VCaP (cell line): ENCODE measurements at regions not wholly inside any gene's neighbourhood (a gene's known extent, or its start where the extent isn't known, plus 50 kb on each side); places are given as distances from the start of the nearest gene placed in this dataset.

Experiments used
- H3K27ac ChIP-seq: fragments of 450-650 bp; 2 replicates; pipeline ENCODE4 v1.5.1; 2017
- TF ChIP-seq, protein P1 (sequence below): fragments of 450-650 bp; conservative IDR thresholded peaks from 2 replicates; pipeline ENCODE4 v1.5.1; 2017; ENCODE audit warnings: mild to moderate bottlenecking, moderate library complexity

DNA sequence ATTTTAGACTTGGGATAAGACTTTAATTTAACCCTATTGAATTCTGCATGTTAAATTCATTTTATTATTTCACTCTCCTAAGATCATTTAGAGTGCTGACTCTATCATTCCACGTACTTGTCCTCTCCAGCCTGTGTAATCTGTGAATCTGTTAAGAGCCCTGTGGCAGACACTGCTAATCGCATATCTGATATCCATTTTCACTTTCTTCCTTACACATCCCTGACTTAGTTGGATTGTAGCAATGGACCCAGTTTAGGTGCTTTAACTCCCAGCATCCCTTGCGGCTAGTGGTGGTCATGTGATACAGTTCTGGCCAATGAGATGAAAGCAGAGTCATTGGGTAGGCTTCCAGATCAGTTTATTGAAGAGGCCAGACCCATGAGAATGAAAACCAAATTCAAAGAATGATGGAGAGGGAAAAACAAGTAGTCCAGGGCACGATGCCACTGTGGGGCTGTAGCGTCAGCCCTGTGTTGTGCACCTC, 57.2 kb upstream of the SOX4 start:
- H3K27ac ChIP-seq, result no peak overlapping the region
- TF ChIP-seq, protein P1, sequence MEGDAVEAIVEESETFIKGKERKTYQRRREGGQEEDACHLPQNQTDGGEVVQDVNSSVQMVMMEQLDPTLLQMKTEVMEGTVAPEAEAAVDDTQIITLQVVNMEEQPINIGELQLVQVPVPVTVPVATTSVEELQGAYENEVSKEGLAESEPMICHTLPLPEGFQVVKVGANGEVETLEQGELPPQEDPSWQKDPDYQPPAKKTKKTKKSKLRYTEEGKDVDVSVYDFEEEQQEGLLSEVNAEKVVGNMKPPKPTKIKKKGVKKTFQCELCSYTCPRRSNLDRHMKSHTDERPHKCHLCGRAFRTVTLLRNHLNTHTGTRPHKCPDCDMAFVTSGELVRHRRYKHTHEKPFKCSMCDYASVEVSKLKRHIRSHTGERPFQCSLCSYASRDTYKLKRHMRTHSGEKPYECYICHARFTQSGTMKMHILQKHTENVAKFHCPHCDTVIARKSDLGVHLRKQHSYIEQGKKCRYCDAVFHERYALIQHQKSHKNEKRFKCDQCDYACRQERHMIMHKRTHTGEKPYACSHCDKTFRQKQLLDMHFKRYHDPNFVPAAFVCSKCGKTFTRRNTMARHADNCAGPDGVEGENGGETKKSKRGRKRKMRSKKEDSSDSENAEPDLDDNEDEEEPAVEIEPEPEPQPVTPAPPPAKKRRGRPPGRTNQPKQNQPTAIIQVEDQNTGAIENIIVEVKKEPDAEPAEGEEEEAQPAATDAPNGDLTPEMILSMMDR, result no peak

DNA sequence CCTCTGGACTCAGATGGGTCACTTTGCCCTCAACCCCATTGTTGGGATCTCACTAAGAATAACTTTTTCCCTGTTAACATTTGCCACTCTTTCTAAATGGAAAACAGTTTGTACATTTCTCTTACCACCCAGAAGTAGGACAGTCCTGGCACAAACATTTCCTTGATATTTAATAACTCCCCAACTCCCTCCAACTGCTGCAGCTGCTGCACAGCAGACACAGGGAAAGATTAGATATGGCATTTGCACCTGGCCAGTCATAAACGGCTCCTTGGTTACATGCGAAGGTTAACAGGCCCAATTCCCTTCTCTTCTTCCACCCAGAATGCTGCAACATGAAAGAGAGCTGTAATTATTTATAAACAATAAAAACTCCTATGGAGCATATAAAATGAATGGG, 55.9 kb upstream of the SOX4 start:
- TF ChIP-seq, protein P1, result no peak
- H3K27ac ChIP-seq, result no peak overlapping the region

DNA sequence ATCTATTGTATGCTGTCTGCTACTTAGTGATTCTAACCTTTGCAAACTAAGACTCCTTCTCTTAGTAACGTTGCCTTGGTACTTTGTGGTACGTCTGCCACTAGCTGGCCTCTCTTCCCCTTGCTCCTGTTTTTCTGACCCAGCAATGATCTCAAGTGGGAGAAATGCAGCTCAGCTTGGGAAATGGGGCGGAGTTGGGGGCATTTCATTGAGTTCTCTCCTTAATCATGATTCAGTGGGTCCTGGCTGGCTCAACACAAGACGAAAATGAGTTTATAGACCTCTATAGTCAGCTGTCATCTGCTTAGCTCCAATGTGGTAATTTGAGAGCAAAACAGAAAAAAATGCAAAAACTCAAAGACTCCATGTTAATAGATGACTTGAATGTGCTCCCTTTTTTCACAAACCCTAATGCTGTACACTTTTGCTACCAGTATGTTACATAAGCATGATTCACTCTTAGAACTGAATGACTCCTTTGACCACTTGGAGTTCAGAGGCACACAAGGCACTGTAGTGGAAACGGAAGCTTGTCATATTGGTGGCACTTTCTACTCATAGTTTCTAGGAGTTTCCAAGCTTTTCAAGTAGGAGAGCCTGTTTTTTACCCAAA, 55.3 kb upstream of the SOX4 start:
- H3K27ac ChIP-seq, result no peak overlapping the region
- TF ChIP-seq, protein P1, result no peak

DNA sequence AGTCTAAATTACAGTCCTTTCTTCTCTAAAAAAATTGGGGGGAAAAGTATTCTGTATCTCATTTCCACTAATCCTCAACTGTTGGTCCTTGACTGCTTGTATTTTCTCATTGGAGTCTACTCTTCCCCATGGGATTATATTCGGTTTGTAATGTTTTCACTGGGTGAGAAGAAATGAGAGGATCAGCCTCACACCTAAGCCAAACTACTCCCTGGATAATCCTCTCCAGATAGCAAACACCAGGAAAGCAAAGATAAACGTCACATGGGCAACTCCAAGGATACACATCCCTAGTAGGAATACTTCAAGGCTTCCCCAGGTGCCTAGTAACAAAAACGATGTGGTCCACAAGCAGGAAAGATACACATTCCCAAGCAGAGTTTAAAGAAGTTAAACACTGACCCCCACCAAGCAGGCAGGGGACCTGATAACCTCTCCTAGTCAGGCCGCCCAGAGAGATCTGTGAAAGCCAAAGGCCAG, 53.9 kb upstream of the SOX4 start:
- no peak overlapping the region for H3K27ac ChIP-seq
- TF ChIP-seq, protein P1, result no peak
